ENCODE measurements at regions not wholly inside any gene's neighbourhood (a gene's known extent, or its start where the extent isn't known, plus 50 kb on each side); places are given as distances from the start of the nearest gene placed in this dataset.

DNA sequence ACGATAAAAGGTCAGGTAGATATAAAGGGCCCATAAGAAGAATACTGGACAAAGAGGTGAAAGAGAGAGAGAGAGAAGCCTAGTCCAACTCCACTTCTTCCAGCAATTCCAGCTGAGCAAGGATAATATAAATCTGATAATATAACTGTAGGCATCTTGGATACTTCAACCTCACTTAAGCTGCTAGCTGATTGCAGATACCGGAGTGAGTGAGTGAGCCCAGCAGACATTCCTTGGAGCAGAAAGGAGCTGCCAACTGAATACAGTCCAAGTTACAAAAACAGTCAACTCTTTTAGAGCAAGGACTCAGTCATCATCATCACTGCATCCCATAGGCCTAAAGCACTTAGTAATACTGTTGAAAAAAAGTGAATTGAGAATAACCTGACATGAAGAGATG is 387.6 kb downstream of the SLITRK6 start:
- Mint-ChIP-seq H3K36me3 (no peaks in the 10 kb centered on the region), H3K4me1 (no peaks in the 10 kb centered on the region), H3K4me3 (no peak overlapping the region), H3K27ac (no peak overlapping the region), H3K27me3 (no peaks in the 10 kb centered on the region), H3K9me3 (peaks cover 0 to 10% (median 0%) of the 10 kb centered on the region in 5 donors)
- H3K4me3 ChIP-seq (ENCODE audit: low read length): no peak overlapping the region
- H3K36me3 ChIP-seq (ENCODE audit: insufficient read depth, low read length): no peaks in the 10 kb centered on the region
- no peaks in the 10 kb centered on the region for H3K27me3 ChIP-seq (ENCODE audit: insufficient read depth, low read length, poor library complexity, severe bottlenecking)
- DNase-seq: no peak
- ChIA-PET CTCF (no interaction called here), POLR2A (no interaction called here)
- H3K4me1 ChIP-seq (ENCODE audit: insufficient read depth, low read length): no peaks in the 10 kb centered on the region
- no peak overlapping the region for H3K27ac ChIP-seq (ENCODE audit: low read depth, low read length)
- H3K9me3 ChIP-seq (ENCODE audit: low read length): no peaks in the 10 kb centered on the region

GRCh38 chr13:85408415-85408814 is 390.8 kb downstream of the SLITRK6 start:
- Mint-ChIP-seq H3K9me3 (peaks cover 0 to 8% (median 2%) of the 10 kb centered on the region in 5 donors), H3K4me3 (no peak overlapping the region), H3K27me3 (no peaks in the 10 kb centered on the region), H3K27ac (no peak overlapping the region), H3K4me1 (no peaks in the 10 kb centered on the region), H3K36me3 (no peaks in the 10 kb centered on the region)
- H3K27me3 ChIP-seq (ENCODE audit: insufficient read depth, low read length, poor library complexity, severe bottlenecking): no peaks in the 10 kb centered on the region
- no peaks in the 10 kb centered on the region for H3K36me3 ChIP-seq (ENCODE audit: insufficient read depth, low read length)
- H3K9me3 ChIP-seq (ENCODE audit: low read length): no peaks in the 10 kb centered on the region
- ChIA-PET POLR2A (no interaction called here), CTCF (no interaction called here)
- no peaks in the 10 kb centered on the region for H3K4me1 ChIP-seq (ENCODE audit: insufficient read depth, low read length)
- DNase-seq: no peak
- no peak overlapping the region for H3K27ac ChIP-seq (ENCODE audit: low read depth, low read length)
- no peak overlapping the region for H3K4me3 ChIP-seq (ENCODE audit: low read length)

DNA sequence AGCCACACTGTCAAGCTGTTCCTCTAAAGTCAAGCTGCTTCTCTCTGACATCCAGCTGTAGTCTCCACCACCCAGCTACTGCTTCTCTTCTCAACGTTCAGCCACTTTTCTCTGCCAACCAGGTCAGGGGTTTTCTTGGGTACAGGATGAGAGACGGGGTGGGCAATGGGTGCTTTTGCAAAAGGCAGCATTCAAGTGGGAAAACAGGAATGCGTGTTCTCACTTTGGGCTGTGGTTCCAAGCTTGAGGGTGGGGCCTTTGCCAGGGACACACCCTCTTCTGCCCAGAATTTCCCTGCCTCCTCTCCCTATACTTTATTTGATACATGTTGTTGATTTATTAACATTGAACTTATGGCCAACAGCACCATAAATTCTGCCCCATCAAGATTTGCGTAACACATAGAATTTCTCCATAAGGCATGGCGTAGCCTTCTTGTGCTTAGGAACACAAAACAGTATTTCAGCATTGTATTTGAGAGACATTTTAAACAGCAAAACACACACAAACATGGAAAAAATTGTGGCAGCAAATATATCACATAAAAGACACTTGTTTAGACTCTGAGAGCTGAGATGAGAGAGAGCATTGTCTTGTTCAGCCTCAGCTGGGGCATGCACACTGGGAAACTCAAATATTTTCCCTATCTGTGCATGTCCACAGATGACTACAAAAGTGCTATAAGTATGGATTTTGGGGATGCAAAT is 392.8 kb downstream of the SLITRK6 start:
- Mint-ChIP-seq H3K4me3 (no peak overlapping the region), H3K27ac (no peak overlapping the region), H3K36me3 (no peaks in the 10 kb centered on the region), H3K9me3 (peaks cover 0 to 5% (median 3%) of the 10 kb centered on the region in 5 donors), H3K4me1 (no peaks in the 10 kb centered on the region), H3K27me3 (no peaks in the 10 kb centered on the region)
- no peak overlapping the region for H3K27ac ChIP-seq (ENCODE audit: low read depth, low read length)
- POLR2A ChIA-PET: no interaction called here
- H3K36me3 ChIP-seq (ENCODE audit: insufficient read depth, low read length): no peaks in the 10 kb centered on the region
- no peaks in the 10 kb centered on the region for H3K9me3 ChIP-seq (ENCODE audit: low read length)
- H3K4me3 ChIP-seq (ENCODE audit: low read length): no peak overlapping the region
- no peaks in the 10 kb centered on the region for H3K4me1 ChIP-seq (ENCODE audit: insufficient read depth, low read length)
- CTCF ChIA-PET: no interaction called here
- H3K27me3 ChIP-seq (ENCODE audit: insufficient read depth, low read length, poor library complexity, severe bottlenecking): no peaks in the 10 kb centered on the region
- DNase-seq: no peak

- H3K27ac Mint-ChIP-seq: no peak overlapping the region
- H3K4me1 Mint-ChIP-seq: no peaks in the 10 kb centered on the region
- Histone ChIP-seq H3K4me3 (ENCODE audit: low read length) (no peak overlapping the region), H3K27me3 (ENCODE audit: insufficient read depth, low read length, poor library complexity, severe bottlenecking) (no peaks in the 10 kb centered on the region), H3K27ac (ENCODE audit: low read depth, low read length) (no peak overlapping the region), H3K36me3 (ENCODE audit: insufficient read depth, low read length) (no peaks in the 10 kb centered on the region), H3K9me3 (ENCODE audit: low read length) (no peaks in the 10 kb centered on the region), H3K4me1 (ENCODE audit: insufficient read depth, low read length) (no peaks in the 10 kb centered on the region)
- no peaks in the 10 kb centered on the region for H3K27me3 Mint-ChIP-seq
- CTCF ChIA-PET: no interaction called here
- no peaks in the 10 kb centered on the region for H3K36me3 Mint-ChIP-seq
- H3K4me3 Mint-ChIP-seq: no peak overlapping the region
- no peak for DNase-seq
- POLR2A ChIA-PET: no interaction called here
- peaks cover 0 to 5% (median 1%) of the 10 kb centered on the region in 5 donors for H3K9me3 Mint-ChIP-seq
These were observed 393.8 kb downstream of the SLITRK6 start for GRCh38 chr13:85405316-85405897.

DNA sequence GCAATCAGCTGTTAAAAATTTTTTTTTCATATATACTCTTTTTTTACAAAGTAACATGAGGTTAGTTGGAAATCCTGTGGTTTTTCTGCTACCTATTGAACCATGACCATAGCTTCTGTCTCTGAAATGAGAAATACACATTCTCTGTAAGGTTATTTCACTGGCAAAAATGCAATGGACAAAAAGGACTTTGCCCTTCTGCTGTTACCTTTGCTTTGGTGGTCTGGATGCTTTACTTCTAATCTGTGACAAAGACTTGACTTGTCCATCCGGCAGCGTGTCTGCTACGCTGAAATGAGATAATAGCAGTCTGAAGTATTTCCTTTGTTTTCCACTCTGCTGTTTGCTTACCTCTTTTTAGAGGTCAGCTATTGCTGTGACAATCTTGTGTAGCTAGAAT is 412.8 kb downstream of the SLITRK6 start:
- CTCF ChIA-PET: no interaction called here
- Histone ChIP-seq H3K27ac (ENCODE audit: low read depth, low read length) (no peak overlapping the region), H3K9me3 (ENCODE audit: low read length) (no peaks in the 10 kb centered on the region), H3K4me1 (ENCODE audit: insufficient read depth, low read length) (no peaks in the 10 kb centered on the region), H3K4me3 (ENCODE audit: low read length) (no peak overlapping the region), H3K27me3 (ENCODE audit: insufficient read depth, low read length, poor library complexity, severe bottlenecking) (no peaks in the 10 kb centered on the region), H3K36me3 (ENCODE audit: insufficient read depth, low read length) (no peaks in the 10 kb centered on the region)
- Mint-ChIP-seq H3K4me3 (no peak overlapping the region), H3K36me3 (peaks cover 0 to under 1% (median 0%) of the 10 kb centered on the region in 3 donors), H3K4me1 (no peaks in the 10 kb centered on the region), H3K27ac (no peak overlapping the region), H3K27me3 (no peaks in the 10 kb centered on the region), H3K9me3 (peaks cover 0 to 11% (median 4%) of the 10 kb centered on the region in 5 donors)
- POLR2A ChIA-PET: no interaction called here
- DNase-seq: no peak

DNA sequence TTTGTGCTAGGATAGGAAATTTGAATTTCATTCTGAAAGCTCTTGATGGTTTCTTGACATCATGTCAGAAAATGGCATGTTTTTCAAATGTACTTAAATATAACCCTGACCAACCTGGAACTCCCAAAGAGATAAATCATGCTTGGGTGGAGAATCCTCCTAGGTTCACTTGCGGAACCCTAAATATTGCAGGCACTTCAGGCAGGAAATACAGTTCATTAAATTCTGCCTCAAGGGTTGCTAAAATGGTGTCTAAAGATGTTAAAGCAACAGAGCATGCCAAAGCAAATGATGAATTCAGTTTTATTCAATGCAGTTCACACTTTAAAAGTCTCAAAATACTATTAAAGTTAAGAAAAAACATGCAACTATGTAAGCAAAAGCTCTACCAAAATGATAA is 415.9 kb downstream of the SLITRK6 start:
- Histone ChIP-seq H3K4me1 (ENCODE audit: insufficient read depth, low read length) (no peaks in the 10 kb centered on the region), H3K9me3 (ENCODE audit: low read length) (no peaks in the 10 kb centered on the region), H3K27ac (ENCODE audit: low read depth, low read length) (no peak overlapping the region), H3K27me3 (ENCODE audit: insufficient read depth, low read length, poor library complexity, severe bottlenecking) (no peaks in the 10 kb centered on the region), H3K4me3 (ENCODE audit: low read length) (no peak overlapping the region), H3K36me3 (ENCODE audit: insufficient read depth, low read length) (no peaks in the 10 kb centered on the region)
- peaks cover 0 to 2% (median 0%) of the 10 kb centered on the region in 3 donors for H3K36me3 Mint-ChIP-seq
- CTCF ChIA-PET: no interaction called here
- POLR2A ChIA-PET: no interaction called here
- H3K9me3 Mint-ChIP-seq: peaks cover 0 to 16% (median 4%) of the 10 kb centered on the region in 5 donors
- H3K27me3 Mint-ChIP-seq: no peaks in the 10 kb centered on the region
- no peak overlapping the region for H3K27ac Mint-ChIP-seq
- no peak for DNase-seq
- H3K4me1 Mint-ChIP-seq: peaks cover 5 to 12% (median 5%) of the 10 kb centered on the region in 3 donors
- no peak overlapping the region for H3K4me3 Mint-ChIP-seq

DNA sequence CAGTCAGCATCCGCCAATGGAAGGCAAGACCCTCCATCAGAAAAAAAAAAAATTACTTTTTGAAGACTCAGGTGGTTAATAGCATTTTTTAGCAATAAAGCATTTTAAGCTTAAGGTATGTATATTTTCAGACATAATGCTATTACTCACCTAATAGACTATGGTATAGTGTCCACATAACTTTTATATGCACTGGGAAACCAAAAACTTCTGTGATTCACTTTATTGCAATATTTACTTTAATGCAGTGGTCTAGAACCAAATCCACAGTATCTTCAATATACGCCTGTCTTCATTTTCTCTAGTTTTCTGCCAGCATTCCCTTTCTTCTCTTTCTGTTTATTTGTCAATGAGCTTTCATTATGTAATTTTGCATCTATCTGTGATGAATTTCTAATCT is 418.1 kb downstream of the SLITRK6 start:
- ChIA-PET CTCF (no interaction called here), POLR2A (no interaction called here)
- peaks cover 0 to 2% (median 0%) of the 10 kb centered on the region in 3 donors for H3K36me3 Mint-ChIP-seq
- no peak for DNase-seq
- H3K27me3 ChIP-seq (ENCODE audit: insufficient read depth, low read length, poor library complexity, severe bottlenecking): no peaks in the 10 kb centered on the region
- no peak overlapping the region for H3K27ac Mint-ChIP-seq
- no peaks in the 10 kb centered on the region for H3K9me3 ChIP-seq (ENCODE audit: low read length)
- H3K4me1 ChIP-seq (ENCODE audit: insufficient read depth, low read length): no peaks in the 10 kb centered on the region
- H3K36me3 ChIP-seq (ENCODE audit: insufficient read depth, low read length): no peaks in the 10 kb centered on the region
- no peak overlapping the region for H3K27ac ChIP-seq (ENCODE audit: low read depth, low read length)
- H3K9me3 Mint-ChIP-seq: peaks cover 0 to 9% (median 0%) of the 10 kb centered on the region in 5 donors
- no peak overlapping the region for H3K4me3 Mint-ChIP-seq
- H3K4me1 Mint-ChIP-seq: peaks cover 5 to 12% (median 5%) of the 10 kb centered on the region in 3 donors
- no peaks in the 10 kb centered on the region for H3K27me3 Mint-ChIP-seq
- no peak overlapping the region for H3K4me3 ChIP-seq (ENCODE audit: low read length)

- CTCF ChIA-PET: no interaction called here
- no peaks in the 10 kb centered on the region for H3K27me3 Mint-ChIP-seq
- H3K36me3 Mint-ChIP-seq: peaks cover 0 to 2% (median 0%) of the 10 kb centered on the region in 3 donors
These were observed 419.2 kb downstream of the SLITRK6 start for GRCh38 chr13:85379991-85380390.

More at GRCh38 chr13:85379991-85380390, 419.2 kb downstream of the SLITRK6 start:
- POLR2A ChIA-PET: no interaction called here
- Histone ChIP-seq H3K27ac (ENCODE audit: low read depth, low read length) (no peak overlapping the region), H3K36me3 (ENCODE audit: insufficient read depth, low read length) (no peaks in the 10 kb centered on the region), H3K4me3 (ENCODE audit: low read length) (no peak overlapping the region), H3K9me3 (ENCODE audit: low read length) (no peaks in the 10 kb centered on the region), H3K4me1 (ENCODE audit: insufficient read depth, low read length) (no peaks in the 10 kb centered on the region), H3K27me3 (ENCODE audit: insufficient read depth, low read length, poor library complexity, severe bottlenecking) (no peaks in the 10 kb centered on the region)
- Mint-ChIP-seq H3K4me3 (peak overlapping the region in 2 of 7 donors; percentile 70 to 76), H3K9me3 (peaks cover 0 to 9% (median 0%) of the 10 kb centered on the region in 5 donors), H3K27ac (no peak overlapping the region), H3K4me1 (peaks cover 5 to 12% (median 5%) of the 10 kb centered on the region in 3 donors)
- no peak for DNase-seq
